NCI-H526 treated with DMSO at 0.1 percent for 48 hours (cell line): ENCODE measurements at regions not wholly inside any gene's neighbourhood (a gene's known extent, or its start where the extent isn't known, plus 50 kb on each side); places are given as distances from the start of the nearest gene placed in this dataset.
A peak's percentile ranks its signal among the peaks of the same experiment; 100 is the strongest.

Experiments
- DNase-seq: peaks from one replicate; lab custom pipeline; 2025; lab: John Stamatoyannopoulos, UW

GRCh38 chr4:20403846-20404245, 152.1 kb downstream of the SLIT2 start:
- DNase-seq = no peak

GRCh38 chr4:20408611-20409010, 156.9 kb downstream of the SLIT2 start:
- no peak for DNase-seq

- no peak for DNase-seq
Measured at GRCh38 chr4:20412072-20412471, 160.4 kb downstream of the SLIT2 start.

DNA sequence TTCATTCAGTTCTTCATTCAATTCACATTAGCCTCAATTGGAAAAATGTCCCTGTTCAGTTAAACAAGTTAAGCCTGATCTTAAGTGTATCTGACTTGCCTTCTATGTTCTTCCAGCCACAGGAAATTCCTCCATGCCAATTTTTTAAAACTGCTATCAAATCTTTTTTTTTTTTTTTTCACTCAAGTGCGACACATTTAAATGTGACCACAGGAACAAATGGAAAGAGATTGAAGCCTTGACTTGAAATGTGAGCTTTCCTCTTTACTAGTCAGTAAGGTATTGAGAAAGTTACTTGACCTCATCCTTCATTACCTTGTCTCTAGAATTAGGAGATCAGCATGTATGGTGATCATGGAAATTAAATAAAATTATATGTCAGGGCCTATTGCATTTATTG, 165.1 kb downstream of the SLIT2 start:
- no peak for DNase-seq

- DNase-seq = peak; percentile 20
Measured at GRCh38 chr4:20418861-20419451, 167.3 kb downstream of the SLIT2 start.

GRCh38 chr4:20420916-20421602, 169.4 kb downstream of the SLIT2 start:
- DNase-seq = no peak

DNA sequence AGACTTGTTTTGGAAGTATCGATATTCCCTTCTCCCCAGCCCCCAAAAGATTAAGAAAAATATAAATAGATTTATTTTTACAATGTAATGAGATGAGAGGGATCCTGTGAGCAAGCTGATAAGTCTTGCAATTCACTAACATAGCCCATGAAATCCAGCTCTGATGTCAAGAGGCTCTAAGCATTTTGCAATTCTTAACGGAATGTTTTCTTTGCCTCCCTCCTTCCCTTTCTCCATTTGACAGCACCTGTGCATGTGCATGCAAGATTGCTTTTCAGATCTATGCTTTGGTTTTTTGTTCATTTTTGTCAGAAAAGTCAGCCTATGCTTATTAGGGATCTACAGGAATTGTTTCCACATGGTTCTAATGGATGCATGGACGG, 169.9 kb downstream of the SLIT2 start:
- no peak for DNase-seq

DNA sequence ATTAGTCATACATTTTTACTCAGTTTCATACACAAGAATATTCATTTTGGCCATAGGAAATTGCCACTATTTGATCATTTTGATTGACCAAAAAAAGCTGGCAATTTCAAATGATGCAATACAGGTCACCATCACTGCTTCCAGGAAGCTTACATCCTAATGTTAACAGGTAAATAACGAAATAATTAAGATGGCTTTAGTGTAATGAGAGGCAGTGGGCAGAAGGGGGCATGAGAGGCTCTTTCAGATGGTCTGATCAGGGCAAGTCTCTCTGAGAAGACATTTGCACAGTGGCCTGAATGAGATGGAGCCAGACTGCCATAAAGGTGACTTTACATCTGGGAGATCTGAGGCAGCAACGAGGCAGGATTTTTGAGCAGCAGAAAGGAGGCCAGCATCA, 170.7 kb downstream of the SLIT2 start:
- peak; percentile 52 for DNase-seq

GRCh38 chr4:20423420-20423819, 171.7 kb downstream of the SLIT2 start:
- no peak for DNase-seq

DNA sequence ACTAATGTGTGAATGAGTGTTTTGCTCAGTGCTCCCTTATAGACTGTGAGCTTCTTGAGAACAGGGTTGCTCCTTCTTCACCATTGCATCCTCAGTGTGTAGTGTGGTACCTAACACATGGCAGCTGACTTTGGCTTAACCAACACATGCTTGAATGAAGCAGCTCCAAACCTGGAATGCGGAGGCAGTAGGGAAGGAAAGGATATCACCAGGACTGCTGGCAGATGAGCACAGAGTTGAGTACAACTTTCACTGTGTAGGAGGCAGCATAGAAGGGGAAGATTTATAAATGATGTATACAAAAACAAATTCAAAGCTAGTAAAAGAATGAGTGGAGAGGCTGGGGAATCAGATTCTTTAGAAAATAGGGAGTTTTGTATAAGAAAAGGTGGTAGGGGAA, 174.3 kb downstream of the SLIT2 start:
- no peak for DNase-seq

- no peak for DNase-seq
Measured at GRCh38 chr4:20428436-20429160, 176.9 kb downstream of the SLIT2 start.

DNA sequence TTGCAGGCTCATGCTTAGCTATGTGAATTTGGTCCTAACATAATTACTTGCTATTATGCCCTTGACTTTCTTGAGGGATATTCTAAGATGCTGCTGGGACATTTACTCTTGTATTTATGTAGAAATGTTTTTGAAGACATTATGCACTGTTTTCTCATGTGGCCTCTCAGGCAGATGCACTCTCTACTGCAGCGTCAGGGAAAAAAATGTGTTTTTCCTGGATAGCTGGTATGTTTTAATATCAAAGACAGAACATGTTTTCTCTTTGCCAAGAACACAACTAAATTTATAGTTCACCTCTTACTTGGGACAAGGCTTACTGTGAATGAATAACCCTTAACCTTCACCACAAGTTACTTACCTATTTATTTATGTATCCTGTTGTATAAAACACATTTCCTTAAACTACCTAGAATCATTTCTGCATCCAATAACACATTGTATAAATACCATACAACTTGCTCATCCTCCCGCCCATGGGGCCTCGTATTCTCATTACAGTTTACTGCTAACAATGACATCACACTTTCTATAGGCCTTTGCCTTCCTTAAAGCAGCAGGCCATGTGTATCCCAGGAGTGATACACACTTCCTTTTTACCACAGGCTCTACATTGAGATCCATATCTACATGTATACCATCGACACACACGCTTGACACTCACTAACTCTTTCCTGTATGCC, 178.7 kb downstream of the SLIT2 start:
- DNase-seq = no peak

DNA sequence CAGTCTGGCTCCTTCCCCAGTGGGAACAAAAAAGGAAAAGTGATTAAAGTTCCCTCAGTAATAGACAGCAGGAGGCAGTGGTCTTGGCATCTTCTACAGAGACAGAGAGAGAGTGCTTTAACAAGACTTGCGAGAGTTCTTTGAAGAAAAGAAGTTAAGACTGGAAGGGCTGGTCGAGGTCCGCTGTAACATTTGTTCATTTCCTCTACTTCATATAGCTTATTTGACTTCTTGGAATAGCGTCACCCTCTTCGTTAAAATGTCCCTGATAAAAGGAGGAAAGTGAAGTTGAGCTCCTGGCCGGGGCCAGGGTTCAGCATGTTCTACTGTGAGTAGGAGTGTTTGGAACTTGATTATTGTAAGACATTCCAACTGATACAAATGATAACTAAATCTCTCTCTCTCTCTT, 179.8 kb downstream of the SLIT2 start:
- no peak for DNase-seq

- DNase-seq = no peak
Measured at GRCh38 chr4:20432088-20432487, 180.4 kb downstream of the SLIT2 start.

GRCh38 chr4:20433097-20433705, 181.5 kb downstream of the SLIT2 start:
- DNase-seq = no peak

DNA sequence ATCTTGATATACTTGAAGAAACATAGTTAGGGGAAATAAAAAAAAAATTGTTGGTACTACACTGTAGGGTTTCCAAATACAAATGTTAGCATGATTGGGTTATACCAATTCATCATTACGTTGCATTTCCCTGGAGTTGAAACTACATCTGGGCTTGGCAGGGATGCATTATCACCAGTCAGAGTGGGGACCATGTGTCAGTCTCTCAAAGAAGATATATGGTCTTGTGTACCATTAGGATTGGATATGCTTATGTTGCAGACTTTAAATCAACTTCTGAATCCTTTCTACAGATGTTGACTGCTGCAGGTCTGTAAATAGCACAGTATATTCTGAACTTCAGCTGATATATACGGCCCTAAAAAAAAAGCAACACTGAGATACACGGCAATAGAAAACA, 188.5 kb downstream of the SLIT2 start:
- no peak for DNase-seq

DNA sequence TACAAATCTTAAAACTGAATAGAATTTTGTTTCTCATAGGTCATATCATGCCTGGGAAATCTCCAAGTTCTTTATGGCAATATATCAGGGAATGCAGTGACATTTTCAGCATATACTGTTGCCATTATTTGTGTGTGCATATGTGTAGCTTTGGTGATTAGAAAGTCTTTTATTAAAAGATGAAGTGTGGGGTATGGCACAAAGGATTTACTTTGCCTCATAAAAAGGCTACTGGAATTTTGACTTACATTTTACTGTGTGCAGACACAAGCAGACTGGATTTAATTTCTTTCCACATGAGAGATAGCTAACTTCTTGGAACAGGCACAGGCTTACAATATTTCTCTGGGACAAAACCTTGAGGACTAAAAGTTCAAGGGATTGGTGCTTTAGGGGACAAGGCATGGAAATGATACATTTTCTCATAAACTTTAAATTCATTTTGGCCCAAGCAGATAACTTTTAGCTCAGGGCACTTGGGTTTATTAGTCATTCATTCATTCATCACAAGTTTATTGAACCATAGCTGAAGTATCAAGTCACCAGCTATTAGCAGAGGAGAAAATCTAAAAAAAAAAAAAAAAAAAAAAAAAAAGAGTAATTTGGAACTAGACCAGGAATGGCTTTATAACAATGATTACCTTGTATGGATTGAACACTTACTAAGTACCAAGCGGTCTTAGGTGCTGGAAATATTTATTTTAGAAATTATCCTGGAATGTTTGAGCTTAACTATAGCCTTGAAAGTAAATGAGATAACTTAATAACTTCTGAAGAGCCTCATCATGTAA, 191.5 kb downstream of the SLIT2 start:
- no peak for DNase-seq

- DNase-seq = no peak
Measured at GRCh38 chr4:20444599-20445337, 193.1 kb downstream of the SLIT2 start.

GRCh38 chr4:20445933-20446723, 194.4 kb downstream of the SLIT2 start:
- DNase-seq = no peak

DNA sequence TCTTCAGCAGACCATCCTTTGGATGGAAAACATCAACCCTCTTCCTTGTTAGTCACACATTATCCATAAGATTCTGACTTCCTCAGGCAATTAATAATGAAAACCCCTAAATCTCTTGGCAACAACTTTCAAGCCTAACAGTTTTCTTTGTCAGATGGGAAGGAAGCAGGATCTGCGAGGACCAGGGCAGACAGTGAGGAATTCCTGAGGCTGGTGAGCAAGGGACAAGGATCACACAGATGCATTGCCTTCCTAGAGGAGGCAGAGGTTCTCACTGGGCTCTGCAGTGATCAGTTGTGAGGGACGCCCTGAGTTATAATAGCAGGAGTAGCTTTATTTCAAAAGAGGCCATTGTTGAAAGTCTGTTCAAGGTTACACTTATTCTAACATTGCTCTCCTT, 195.4 kb downstream of the SLIT2 start:
- no peak for DNase-seq
